ENCODE measurements at regions not wholly inside any gene's neighbourhood (a gene's known extent, or its start where the extent isn't known, plus 50 kb on each side); places are given as distances from the start of the nearest gene placed in this dataset.

DNA sequence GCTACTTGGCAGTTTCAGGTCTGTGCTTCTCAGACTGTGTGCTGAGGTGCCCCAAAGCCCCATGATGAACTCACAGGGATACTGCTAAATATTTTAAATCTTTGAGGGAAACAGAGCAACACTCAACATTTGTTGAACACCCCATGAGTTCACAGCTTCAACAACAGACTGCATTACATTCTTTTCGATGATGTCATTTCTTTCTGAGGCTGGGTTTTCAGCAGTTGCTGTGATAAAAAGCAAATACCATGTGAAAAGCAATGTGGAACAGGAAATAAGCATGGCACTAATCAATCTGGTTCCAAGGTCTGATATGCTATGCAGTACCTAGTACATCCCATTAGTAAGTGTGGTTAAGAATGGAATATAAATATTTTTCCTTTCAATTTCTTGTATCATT is 82.7 kb downstream of the RPL27A start:
- H3K27me3 Mint-ChIP-seq (ENCODE audit: insufficient read depth, unreplicated experiment): no peaks in the 10 kb centered on the region
- POLR2A ChIA-PET: no interaction called here
- H3K4me1 ChIP-seq: peaks cover 14% of the 10 kb centered on the region; the same call in 1 of the 2 replicates
- H3K4me3 Mint-ChIP-seq (ENCODE audit: unreplicated experiment): no peak overlapping the region
- intact Hi-C loops (cut with micrococcal nuclease; ENCODE audit: unreplicated experiment): no loop called here
- no peaks in the 10 kb centered on the region for H3K9me3 Mint-ChIP-seq (ENCODE audit: unreplicated experiment)
- CTCF ChIA-PET: no interaction called here
- DNase-seq: no peak
- no peaks in the 10 kb centered on the region for H3K36me3 Mint-ChIP-seq (ENCODE audit: insufficient read depth, unreplicated experiment)
- H3K4me3 ChIP-seq (ENCODE audit: low read depth, low read length): no peak overlapping the region
- H3K36me3 ChIP-seq (ENCODE audit: control insufficient read depth, insufficient read depth, low read length): peaks cover 1% of the 10 kb centered on the region; the same call in 1 of the 2 replicates
- H3K4me1 Mint-ChIP-seq (ENCODE audit: low read depth, unreplicated experiment): peaks cover 12% of the 10 kb centered on the region
- TF ChIP-seq, protein P1, sequence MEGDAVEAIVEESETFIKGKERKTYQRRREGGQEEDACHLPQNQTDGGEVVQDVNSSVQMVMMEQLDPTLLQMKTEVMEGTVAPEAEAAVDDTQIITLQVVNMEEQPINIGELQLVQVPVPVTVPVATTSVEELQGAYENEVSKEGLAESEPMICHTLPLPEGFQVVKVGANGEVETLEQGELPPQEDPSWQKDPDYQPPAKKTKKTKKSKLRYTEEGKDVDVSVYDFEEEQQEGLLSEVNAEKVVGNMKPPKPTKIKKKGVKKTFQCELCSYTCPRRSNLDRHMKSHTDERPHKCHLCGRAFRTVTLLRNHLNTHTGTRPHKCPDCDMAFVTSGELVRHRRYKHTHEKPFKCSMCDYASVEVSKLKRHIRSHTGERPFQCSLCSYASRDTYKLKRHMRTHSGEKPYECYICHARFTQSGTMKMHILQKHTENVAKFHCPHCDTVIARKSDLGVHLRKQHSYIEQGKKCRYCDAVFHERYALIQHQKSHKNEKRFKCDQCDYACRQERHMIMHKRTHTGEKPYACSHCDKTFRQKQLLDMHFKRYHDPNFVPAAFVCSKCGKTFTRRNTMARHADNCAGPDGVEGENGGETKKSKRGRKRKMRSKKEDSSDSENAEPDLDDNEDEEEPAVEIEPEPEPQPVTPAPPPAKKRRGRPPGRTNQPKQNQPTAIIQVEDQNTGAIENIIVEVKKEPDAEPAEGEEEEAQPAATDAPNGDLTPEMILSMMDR (IDR thresholded peaks at IDR 0.05; ENCODE audit: insufficient read depth in 1 of 2, low read depth in 1 of 2, low read length in 1 of 2, severe bottlenecking in 1 of 2, unreplicated experiment in 1 of 2): no peak
- H3K27me3 ChIP-seq (replicated peaks; ENCODE audit: control insufficient read depth, insufficient read depth, low read length): no peaks in the 10 kb centered on the region
- no peak overlapping the region for H3K27ac Mint-ChIP-seq (ENCODE audit: unreplicated experiment)
- H3K9me3 ChIP-seq: no peaks in the 10 kb centered on the region
- BruUV-seq (replicated peaks): no TSS peak

DNA sequence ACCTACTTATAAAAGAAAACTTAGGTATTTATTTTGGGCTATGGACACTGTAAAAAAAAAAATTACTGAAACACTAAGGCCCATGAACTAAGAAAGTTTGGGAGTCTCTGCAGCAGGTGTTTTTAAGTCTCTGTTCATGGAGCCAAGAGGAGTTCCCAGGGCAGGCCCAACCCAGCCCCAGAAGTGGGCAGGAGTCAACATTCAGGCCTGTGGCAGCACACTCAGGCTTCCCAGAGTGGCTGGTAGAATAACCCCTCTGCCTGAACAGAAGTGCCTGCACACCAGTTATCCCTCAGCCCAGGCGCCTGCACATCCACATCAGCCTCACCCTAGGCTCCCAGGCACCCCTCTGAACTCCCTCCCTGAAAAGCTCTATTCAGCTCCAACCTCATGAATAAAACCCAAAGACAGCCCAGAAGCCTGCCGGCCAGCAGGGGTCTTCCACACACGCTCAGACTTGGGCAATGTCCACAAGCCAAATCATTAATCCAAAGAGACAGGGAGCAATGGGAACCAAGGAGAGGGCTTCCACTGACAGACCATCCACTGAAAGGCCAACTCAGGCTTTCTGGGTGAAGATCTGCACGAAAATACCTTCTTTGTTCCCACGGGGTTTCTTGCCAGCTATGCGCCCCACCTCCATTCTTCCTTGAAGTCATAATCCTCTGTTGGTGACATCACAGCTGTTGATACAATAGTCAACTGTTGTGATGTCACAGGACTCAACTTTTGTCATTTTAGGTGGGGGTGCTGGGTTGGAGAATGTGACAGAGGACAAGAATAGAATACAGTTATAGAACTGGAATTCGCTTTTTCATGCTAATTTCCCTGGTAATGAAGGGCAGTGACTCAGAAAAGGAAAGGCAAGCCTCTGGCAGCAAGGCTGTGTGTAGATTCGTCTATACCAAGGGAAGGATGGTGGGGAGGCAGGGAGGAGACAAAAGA is 83.7 kb downstream of the RPL27A start:
- intact Hi-C loops (cut with micrococcal nuclease; ENCODE audit: unreplicated experiment): no loop called here
- Histone ChIP-seq H3K9me3 (no peaks in the 10 kb centered on the region), H3K4me3 (ENCODE audit: low read depth, low read length) (no peak overlapping the region), H3K36me3 (ENCODE audit: control insufficient read depth, insufficient read depth, low read length) (peaks cover 1% of the 10 kb centered on the region; the same call in 1 of the 2 replicates), H3K27me3 (replicated peaks; ENCODE audit: control insufficient read depth, insufficient read depth, low read length) (no peaks in the 10 kb centered on the region), H3K4me1 (peaks cover 14% of the 10 kb centered on the region; the same call in 1 of the 2 replicates)
- H3K4me3 Mint-ChIP-seq (ENCODE audit: unreplicated experiment): no peak overlapping the region
- TF ChIP-seq, protein P1 (IDR thresholded peaks at IDR 0.05; ENCODE audit: insufficient read depth in 1 of 2, low read depth in 1 of 2, low read length in 1 of 2, severe bottlenecking in 1 of 2, unreplicated experiment in 1 of 2): no peak
- ChIA-PET POLR2A (no interaction called here), CTCF (interaction anchor here (1.0 kb wide), 1 partner anchor 9 kb away, joined by 3 read pairs; no protein-coding TSS in a partner anchor)
- no TSS peak for BruUV-seq (replicated peaks)
- H3K9me3 Mint-ChIP-seq (ENCODE audit: unreplicated experiment): no peaks in the 10 kb centered on the region
- no peak overlapping the region for H3K27ac Mint-ChIP-seq (ENCODE audit: unreplicated experiment)
- H3K4me1 Mint-ChIP-seq (ENCODE audit: low read depth, unreplicated experiment): peaks cover 12% of the 10 kb centered on the region
- DNase-seq: no peak
- H3K27me3 Mint-ChIP-seq (ENCODE audit: insufficient read depth, unreplicated experiment): no peaks in the 10 kb centered on the region
- no peaks in the 10 kb centered on the region for H3K36me3 Mint-ChIP-seq (ENCODE audit: insufficient read depth, unreplicated experiment)

DNA sequence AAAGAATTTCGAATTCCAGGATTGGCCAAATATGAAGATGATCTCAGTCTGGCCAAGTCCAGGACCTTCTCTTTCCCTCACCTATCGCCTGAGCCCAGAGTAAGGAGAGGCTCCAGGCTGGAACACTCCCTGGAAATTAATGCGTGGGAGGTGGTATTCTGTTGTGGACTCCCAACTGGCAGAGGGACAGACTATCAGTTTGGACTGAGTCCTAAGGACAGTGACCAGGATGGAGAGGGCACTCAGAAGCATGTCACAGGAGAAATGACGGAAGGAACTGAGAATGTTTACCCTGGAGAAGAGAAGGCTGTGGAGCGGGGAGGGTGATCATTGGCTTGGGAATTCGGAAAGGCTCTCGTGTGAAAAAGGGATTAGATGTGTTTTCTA is 84.4 kb downstream of the RPL27A start:
- TF ChIP-seq, protein P1 (IDR thresholded peaks at IDR 0.05; ENCODE audit: insufficient read depth in 1 of 2, low read depth in 1 of 2, low read length in 1 of 2, severe bottlenecking in 1 of 2, unreplicated experiment in 1 of 2): no peak
- CTCF ChIA-PET: interaction anchor here (2.4 kb wide), 1 partner anchor 78 kb away, joined by 17 read pairs; no protein-coding TSS in a partner anchor
- Mint-ChIP-seq H3K4me3 (ENCODE audit: unreplicated experiment) (no peak overlapping the region), H3K4me1 (ENCODE audit: low read depth, unreplicated experiment) (peaks cover 12% of the 10 kb centered on the region), H3K27me3 (ENCODE audit: insufficient read depth, unreplicated experiment) (no peaks in the 10 kb centered on the region), H3K27ac (ENCODE audit: unreplicated experiment) (no peak overlapping the region), H3K9me3 (ENCODE audit: unreplicated experiment) (no peaks in the 10 kb centered on the region), H3K36me3 (ENCODE audit: insufficient read depth, unreplicated experiment) (no peaks in the 10 kb centered on the region)
- POLR2A ChIA-PET: no interaction called here
- Histone ChIP-seq H3K4me1 (peaks cover 14% of the 10 kb centered on the region; the same call in 1 of the 2 replicates), H3K4me3 (ENCODE audit: low read depth, low read length) (no peak overlapping the region), H3K27me3 (replicated peaks; ENCODE audit: control insufficient read depth, insufficient read depth, low read length) (no peaks in the 10 kb centered on the region), H3K36me3 (ENCODE audit: control insufficient read depth, insufficient read depth, low read length) (peaks cover 1% of the 10 kb centered on the region; the same call in 1 of the 2 replicates), H3K9me3 (no peaks in the 10 kb centered on the region)
- intact Hi-C loops (cut with micrococcal nuclease; ENCODE audit: unreplicated experiment): no loop called here
- no TSS peak for BruUV-seq (replicated peaks)
- DNase-seq: no peak

All from Caco-2 (cell line).